ENCODE measurements at regions not wholly inside any gene's neighbourhood (a gene's known extent, or its start where the extent isn't known, plus 50 kb on each side); places are given as distances from the start of the nearest gene placed in this dataset.
A peak's percentile ranks its signal among the peaks of the same experiment; 100 is the strongest.

DNA sequence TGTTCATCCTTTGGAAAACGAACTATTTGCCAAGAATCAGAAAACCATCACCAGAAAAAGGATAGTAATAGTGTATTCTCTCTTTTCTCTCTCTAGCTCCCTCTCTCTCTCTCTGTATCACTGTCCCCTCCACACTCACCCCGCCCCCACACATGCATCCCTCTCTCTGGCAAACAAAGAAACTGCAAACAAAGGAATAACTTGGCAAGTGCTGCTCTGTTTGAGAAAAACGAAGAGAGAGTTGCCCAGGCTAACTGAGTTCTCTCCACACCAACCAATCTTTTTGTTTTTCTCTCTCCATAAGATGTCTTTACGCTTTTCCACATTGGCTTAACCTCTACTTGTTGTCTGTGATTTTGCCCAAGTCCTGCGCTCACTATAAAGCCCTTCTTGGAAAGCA, 316.2 kb downstream of the EPHA4 start:
- DNase-seq = peak; percentile 14
- TF ChIP-seq, protein P1, sequence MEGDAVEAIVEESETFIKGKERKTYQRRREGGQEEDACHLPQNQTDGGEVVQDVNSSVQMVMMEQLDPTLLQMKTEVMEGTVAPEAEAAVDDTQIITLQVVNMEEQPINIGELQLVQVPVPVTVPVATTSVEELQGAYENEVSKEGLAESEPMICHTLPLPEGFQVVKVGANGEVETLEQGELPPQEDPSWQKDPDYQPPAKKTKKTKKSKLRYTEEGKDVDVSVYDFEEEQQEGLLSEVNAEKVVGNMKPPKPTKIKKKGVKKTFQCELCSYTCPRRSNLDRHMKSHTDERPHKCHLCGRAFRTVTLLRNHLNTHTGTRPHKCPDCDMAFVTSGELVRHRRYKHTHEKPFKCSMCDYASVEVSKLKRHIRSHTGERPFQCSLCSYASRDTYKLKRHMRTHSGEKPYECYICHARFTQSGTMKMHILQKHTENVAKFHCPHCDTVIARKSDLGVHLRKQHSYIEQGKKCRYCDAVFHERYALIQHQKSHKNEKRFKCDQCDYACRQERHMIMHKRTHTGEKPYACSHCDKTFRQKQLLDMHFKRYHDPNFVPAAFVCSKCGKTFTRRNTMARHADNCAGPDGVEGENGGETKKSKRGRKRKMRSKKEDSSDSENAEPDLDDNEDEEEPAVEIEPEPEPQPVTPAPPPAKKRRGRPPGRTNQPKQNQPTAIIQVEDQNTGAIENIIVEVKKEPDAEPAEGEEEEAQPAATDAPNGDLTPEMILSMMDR (IDR thresholded peaks at IDR 0.05; ENCODE audit: partially characterized antibody, unreplicated experiment) = no peak
- Mint-ChIP-seq H3K9me3 (ENCODE audit: unreplicated experiment) (peaks cover 3% of the 10 kb centered on the region), H3K27me3 (ENCODE audit: unreplicated experiment) (peaks cover 2% of the 10 kb centered on the region), H3K4me3 (ENCODE audit: unreplicated experiment) (no peak overlapping the region), H3K4me1 (ENCODE audit: low read depth, unreplicated experiment) (peaks cover 4% of the 10 kb centered on the region), H3K27ac (ENCODE audit: unreplicated experiment) (no peak overlapping the region), H3K36me3 (ENCODE audit: unreplicated experiment) (no peaks in the 10 kb centered on the region)

DNA sequence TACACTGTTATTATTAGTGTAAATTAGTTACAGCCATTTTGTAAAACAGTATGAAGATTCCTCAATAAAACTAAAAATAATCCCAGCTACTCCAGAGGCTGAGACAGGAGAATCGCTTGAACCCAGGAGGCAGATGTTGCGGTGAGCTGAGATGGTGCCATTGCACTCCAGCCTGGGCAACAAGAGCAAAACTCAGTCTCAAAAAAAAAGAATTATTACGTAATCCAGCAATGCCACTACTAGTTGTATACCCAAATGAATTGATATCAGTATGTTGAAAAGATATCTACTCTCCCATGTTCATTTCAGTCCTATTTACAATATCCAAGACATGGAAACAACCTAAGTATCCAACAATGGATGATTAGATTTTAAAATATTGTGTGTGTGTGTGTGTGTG, 313.6 kb downstream of the EPHA4 start:
- Mint-ChIP-seq H3K9me3 (ENCODE audit: unreplicated experiment) (peaks cover 3% of the 10 kb centered on the region), H3K36me3 (ENCODE audit: unreplicated experiment) (no peaks in the 10 kb centered on the region), H3K27me3 (ENCODE audit: unreplicated experiment) (peaks cover 1% of the 10 kb centered on the region), H3K4me3 (ENCODE audit: unreplicated experiment) (no peak overlapping the region), H3K4me1 (ENCODE audit: low read depth, unreplicated experiment) (peaks cover 4% of the 10 kb centered on the region), H3K27ac (ENCODE audit: unreplicated experiment) (no peak overlapping the region)
- TF ChIP-seq, protein P1 (IDR thresholded peaks at IDR 0.05; ENCODE audit: partially characterized antibody, unreplicated experiment) = no peak
- DNase-seq = no peak

DNA sequence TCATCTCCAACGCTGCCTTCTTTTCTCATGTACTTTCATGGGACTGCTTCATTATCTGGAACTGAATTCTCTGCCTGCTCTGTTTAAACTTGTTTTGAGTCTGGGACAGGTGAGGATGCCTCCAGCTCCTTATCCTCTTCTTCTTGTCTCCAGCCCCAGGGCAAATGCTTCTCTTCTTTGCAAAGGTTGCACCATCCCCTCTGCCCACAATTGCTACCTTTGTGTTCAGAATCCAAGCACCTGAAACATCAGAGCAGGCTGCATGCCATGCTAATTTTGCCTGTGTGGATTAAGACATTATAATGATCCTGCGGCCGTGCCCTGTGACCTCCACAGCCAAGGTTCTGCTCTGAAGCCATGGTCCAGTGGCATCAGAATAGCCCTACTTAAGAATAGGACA, 309.5 kb downstream of the EPHA4 start:
- TF ChIP-seq, protein P1 (IDR thresholded peaks at IDR 0.05; ENCODE audit: partially characterized antibody, unreplicated experiment) = no peak
- H3K4me3 Mint-ChIP-seq (ENCODE audit: unreplicated experiment) = no peak overlapping the region
- no peaks in the 10 kb centered on the region for H3K4me1 Mint-ChIP-seq (ENCODE audit: low read depth, unreplicated experiment)
- H3K36me3 Mint-ChIP-seq (ENCODE audit: unreplicated experiment) = no peaks in the 10 kb centered on the region
- DNase-seq = no peak
- no peaks in the 10 kb centered on the region for H3K9me3 Mint-ChIP-seq (ENCODE audit: unreplicated experiment)
- H3K27me3 Mint-ChIP-seq (ENCODE audit: unreplicated experiment) = no peaks in the 10 kb centered on the region
- H3K27ac Mint-ChIP-seq (ENCODE audit: unreplicated experiment) = no peak overlapping the region

DNA sequence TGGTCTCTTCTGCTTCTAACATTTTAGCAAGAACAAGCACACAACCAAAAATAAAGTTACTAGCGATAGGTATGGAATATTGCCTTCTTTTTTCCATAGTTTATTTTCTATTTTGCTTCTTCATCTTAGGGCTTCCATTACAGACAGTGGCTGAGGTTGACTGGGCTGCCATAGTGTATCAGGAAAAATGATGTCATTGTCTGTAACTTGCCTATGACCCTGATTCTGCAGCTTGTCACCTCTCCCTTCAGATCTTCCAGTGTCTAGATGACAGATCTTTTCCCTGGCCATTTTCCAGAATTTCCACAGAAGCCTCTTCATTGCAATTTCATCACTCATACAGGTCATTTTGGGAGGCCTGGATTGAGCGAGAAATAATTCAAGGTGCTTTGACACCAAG, 308.5 kb downstream of the EPHA4 start:
- TF ChIP-seq, protein P1 (IDR thresholded peaks at IDR 0.05; ENCODE audit: partially characterized antibody, unreplicated experiment) = no peak
- peaks cover 5% of the 10 kb centered on the region for H3K4me1 Mint-ChIP-seq (ENCODE audit: low read depth, unreplicated experiment)
- no peaks in the 10 kb centered on the region for H3K36me3 Mint-ChIP-seq (ENCODE audit: unreplicated experiment)
- H3K9me3 Mint-ChIP-seq (ENCODE audit: unreplicated experiment) = no peaks in the 10 kb centered on the region
- H3K4me3 Mint-ChIP-seq (ENCODE audit: unreplicated experiment) = no peak overlapping the region
- H3K27me3 Mint-ChIP-seq (ENCODE audit: unreplicated experiment) = no peaks in the 10 kb centered on the region
- H3K27ac Mint-ChIP-seq (ENCODE audit: unreplicated experiment) = no peak overlapping the region
- DNase-seq = no peak

- no peaks in the 10 kb centered on the region for H3K27me3 Mint-ChIP-seq (ENCODE audit: unreplicated experiment)
- no peak overlapping the region for H3K27ac Mint-ChIP-seq (ENCODE audit: unreplicated experiment)
- DNase-seq = no peak
- peaks cover 5% of the 10 kb centered on the region for H3K4me1 Mint-ChIP-seq (ENCODE audit: low read depth, unreplicated experiment)
- TF ChIP-seq, protein P1 (IDR thresholded peaks at IDR 0.05; ENCODE audit: partially characterized antibody, unreplicated experiment) = no peak
- no peaks in the 10 kb centered on the region for H3K9me3 Mint-ChIP-seq (ENCODE audit: unreplicated experiment)
- no peaks in the 10 kb centered on the region for H3K36me3 Mint-ChIP-seq (ENCODE audit: unreplicated experiment)
- H3K4me3 Mint-ChIP-seq (ENCODE audit: unreplicated experiment) = no peak overlapping the region
Measured at GRCh38 chr2:221264318-221264717, 307.8 kb downstream of the EPHA4 start.
